ENCODE measurements at regions not wholly inside any gene's neighbourhood (a gene's known extent, or its start where the extent isn't known, plus 50 kb on each side); places are given as distances from the start of the nearest gene placed in this dataset.
"Not testable (repeated sequence)": the region's sequence is repeated elsewhere in the genome, so short reads cannot be mapped to it uniquely, and the experiment has no call there.

GRCh38 chr4:26206339-26206738, 114.5 kb upstream of the RBPJ start:
- DNase-seq (ENCODE audit: low read depth in 4 of 4, low spot score in 1 of 4) = no peak

GRCh38 chr4:26206999-26207398, 113.8 kb upstream of the RBPJ start:
- no peak for DNase-seq (ENCODE audit: low read depth in 4 of 4, low spot score in 1 of 4)

- no peak for DNase-seq (ENCODE audit: low read depth in 4 of 4, low spot score in 1 of 4)
These were observed 113.2 kb upstream of the RBPJ start for GRCh38 chr4:26207631-26208030.

- no peak for DNase-seq (ENCODE audit: low read depth in 4 of 4, low spot score in 1 of 4)
These were observed 112.4 kb upstream of the RBPJ start for GRCh38 chr4:26208237-26208994.

- DNase-seq (ENCODE audit: low read depth in 4 of 4, low spot score in 1 of 4) = not testable (repeated sequence)
These were observed 111.4 kb upstream of the RBPJ start for GRCh38 chr4:26209378-26209777.

- DNase-seq (ENCODE audit: low read depth in 4 of 4, low spot score in 1 of 4) = no peak
These were observed 108.3 kb upstream of the RBPJ start for GRCh38 chr4:26212528-26212927.

GRCh38 chr4:26213317-26213716, 107.5 kb upstream of the RBPJ start:
- DNase-seq (ENCODE audit: low read depth in 4 of 4, low spot score in 1 of 4) = no peak

GRCh38 chr4:26214994-26215393, 105.8 kb upstream of the RBPJ start:
- no peak for DNase-seq (ENCODE audit: low read depth in 4 of 4, low spot score in 1 of 4)

- no peak for DNase-seq (ENCODE audit: low read depth in 4 of 4, low spot score in 1 of 4)
These were observed 105.1 kb upstream of the RBPJ start for GRCh38 chr4:26215725-26216124.

- no peak for DNase-seq (ENCODE audit: low read depth in 4 of 4, low spot score in 1 of 4)
These were observed 103.3 kb upstream of the RBPJ start for GRCh38 chr4:26217481-26217880.

- no peak for DNase-seq (ENCODE audit: low read depth in 4 of 4, low spot score in 1 of 4)
These were observed 102.7 kb upstream of the RBPJ start for GRCh38 chr4:26217961-26218676.

GRCh38 chr4:26218677-26219605, 101.9 kb upstream of the RBPJ start:
- DNase-seq (ENCODE audit: low read depth in 4 of 4, low spot score in 1 of 4) = no peak

GRCh38 chr4:26220696-26221095, 100.1 kb upstream of the RBPJ start:
- DNase-seq (ENCODE audit: low read depth in 4 of 4, low spot score in 1 of 4) = no peak

GRCh38 chr4:26223155-26223554, 97.7 kb upstream of the RBPJ start:
- no peak for DNase-seq (ENCODE audit: low read depth in 4 of 4, low spot score in 1 of 4)

GRCh38 chr4:26226629-26227376, 94.0 kb upstream of the RBPJ start:
- DNase-seq (ENCODE audit: low read depth in 4 of 4, low spot score in 1 of 4) = no peak

GRCh38 chr4:26227601-26228229, 93.1 kb upstream of the RBPJ start:
- DNase-seq (ENCODE audit: low read depth in 4 of 4, low spot score in 1 of 4) = no peak

GRCh38 chr4:26228883-26229282, 91.9 kb upstream of the RBPJ start:
- no peak for DNase-seq (ENCODE audit: low read depth in 4 of 4, low spot score in 1 of 4)

- no peak for DNase-seq (ENCODE audit: low read depth in 4 of 4, low spot score in 1 of 4)
These were observed 90.8 kb upstream of the RBPJ start for GRCh38 chr4:26229974-26230373.

GRCh38 chr4:26233350-26233749, 87.5 kb upstream of the RBPJ start:
- DNase-seq (ENCODE audit: low read depth in 4 of 4, low spot score in 1 of 4) = no peak

GRCh38 chr4:26235500-26235899, 85.3 kb upstream of the RBPJ start:
- no peak for DNase-seq (ENCODE audit: low read depth in 4 of 4, low spot score in 1 of 4)
